ENCODE measurements at regions not wholly inside any gene's neighbourhood (a gene's known extent, or its start where the extent isn't known, plus 50 kb on each side); places are given as distances from the start of the nearest gene placed in this dataset.

DNA sequence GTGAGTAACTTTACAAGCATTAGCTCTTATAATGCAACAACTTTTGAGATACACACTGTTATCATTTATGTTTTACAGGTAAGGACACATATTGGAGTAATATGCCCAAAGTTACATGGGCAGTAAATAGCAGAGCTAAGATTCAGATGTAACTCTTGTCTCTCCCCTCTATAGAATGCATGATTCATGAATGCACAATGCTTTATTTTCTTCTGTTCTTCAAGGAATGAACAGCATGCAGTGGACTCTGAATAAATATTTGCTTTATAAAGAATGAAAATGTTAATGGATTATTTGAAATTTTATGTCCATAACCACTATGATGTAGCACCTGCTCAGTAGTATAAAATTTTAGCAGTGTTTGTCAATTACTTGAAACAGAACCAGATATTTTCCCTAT lies 629.5 kb downstream of the KCTD16 start:
- no peaks in the 10 kb centered on the region for H3K36me3 ChIP-seq
- intact Hi-C loops (cut with DNase I; ENCODE audit: low total_unique reads): no loop called here
- H3K27ac ChIP-seq: no peak overlapping the region
- H3K9me3 ChIP-seq: peaks cover 0 to 5% (median 0%) of the 10 kb centered on the region in 4 donors
- H3K4me1 ChIP-seq: no peaks in the 10 kb centered on the region
- TF ChIP-seq POLR2AphosphoS5 (IDR thresholded peaks at IDR 0.05): no peak
- no peak for TF ChIP-seq POLR2A (IDR thresholded peaks at IDR 0.05)
- no peak for TF ChIP-seq EP300 (IDR thresholded peaks at IDR 0.05)
- no peak for TF ChIP-seq CTCF (IDR thresholded peaks at IDR 0.05)
- no peak overlapping the region for H3K4me3 ChIP-seq
- DNase-seq: no peak
- no peaks in the 10 kb centered on the region for H3K27me3 ChIP-seq

- Histone ChIP-seq H3K4me3 (no peak overlapping the region), H3K36me3 (no peaks in the 10 kb centered on the region), H3K27me3 (no peaks in the 10 kb centered on the region), H3K4me1 (no peaks in the 10 kb centered on the region), H3K27ac (no peak overlapping the region), H3K9me3 (no peaks in the 10 kb centered on the region)
- no peak for DNase-seq
- 74 to 85% (median 81%) methylated on average over 1 of the region's 1 CpG for WGBS, 5 donors
- TF ChIP-seq POLR2A (IDR thresholded peaks at IDR 0.05) (no peak), CTCF (IDR thresholded peaks at IDR 0.05) (no peak), POLR2AphosphoS5 (IDR thresholded peaks at IDR 0.05) (no peak), EP300 (IDR thresholded peaks at IDR 0.05) (no peak)
- intact Hi-C loops (cut with DNase I; ENCODE audit: low total_unique reads): no loop called here
Measured at GRCh38 chr5:144798595-144798994, 627.9 kb downstream of the KCTD16 start.

DNA sequence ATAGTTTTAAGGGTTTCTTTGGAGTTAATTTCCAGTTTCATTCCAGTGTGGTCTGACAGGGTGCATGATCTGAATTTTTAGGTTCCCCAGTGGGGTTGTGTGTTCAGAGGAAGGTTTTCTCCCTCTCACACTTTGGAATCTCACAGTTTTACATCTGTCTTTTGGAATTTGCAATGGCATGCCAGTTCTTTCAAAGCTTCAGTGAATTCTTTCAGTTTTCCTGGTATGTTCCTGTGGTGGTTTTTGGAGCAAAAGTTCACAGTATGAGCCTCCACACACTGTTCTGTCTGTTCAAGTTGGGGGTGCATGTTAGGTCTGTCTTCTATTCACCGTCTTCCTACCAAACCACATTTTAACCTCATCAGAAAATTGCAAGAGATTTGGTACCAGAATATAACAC lies 624.2 kb downstream of the KCTD16 start:
- TF ChIP-seq EP300 (IDR thresholded peaks at IDR 0.05): no peak
- TF ChIP-seq CTCF (IDR thresholded peaks at IDR 0.05): no peak
- no peak for TF ChIP-seq POLR2AphosphoS5 (IDR thresholded peaks at IDR 0.05)
- no peak for TF ChIP-seq POLR2A (IDR thresholded peaks at IDR 0.05)
- no peak overlapping the region for H3K27ac ChIP-seq
- H3K4me3 ChIP-seq: no peak overlapping the region
- no peaks in the 10 kb centered on the region for H3K27me3 ChIP-seq
- 80 to 98% (median 83%) methylated on average over 1 of the region's 1 CpG for WGBS, 5 donors
- no peaks in the 10 kb centered on the region for H3K4me1 ChIP-seq
- intact Hi-C loops (cut with DNase I; ENCODE audit: low total_unique reads): no loop called here
- DNase-seq: no peak
- H3K9me3 ChIP-seq: peaks cover 0 to 12% (median 4%) of the 10 kb centered on the region in 4 donors
- no peaks in the 10 kb centered on the region for H3K36me3 ChIP-seq

- no peak for DNase-seq
- H3K27me3 ChIP-seq: no peaks in the 10 kb centered on the region
- H3K36me3 ChIP-seq: no peaks in the 10 kb centered on the region
- no peak overlapping the region for H3K4me3 ChIP-seq
- intact Hi-C loops (cut with DNase I; ENCODE audit: low total_unique reads): no loop called here
- TF ChIP-seq EP300 (IDR thresholded peaks at IDR 0.05) (no peak), POLR2A (IDR thresholded peaks at IDR 0.05) (no peak), POLR2AphosphoS5 (IDR thresholded peaks at IDR 0.05) (no peak), CTCF (IDR thresholded peaks at IDR 0.05) (no peak)
- H3K4me1 ChIP-seq: no peaks in the 10 kb centered on the region
- H3K9me3 ChIP-seq: peaks cover 0 to 12% (median 4%) of the 10 kb centered on the region in 4 donors
- WGBS, 5 donors: 69 to 77% (median 72%) methylated on average over 3 of the region's 3 CpGs
- H3K27ac ChIP-seq: no peak overlapping the region
Measured at GRCh38 chr5:144788556-144788955, 617.9 kb downstream of the KCTD16 start.

Measured in stomach (tissue), 8 donors.